GM12873 (cell line): ENCODE measurements at regions not wholly inside any gene's neighbourhood (a gene's known extent, or its start where the extent isn't known, plus 50 kb on each side); places are given as distances from the start of the nearest gene placed in this dataset.

ENCODE experiments used
- TF ChIP-seq, protein P1 (sequence below): IDR thresholded peaks from 2 replicates; pipeline ENCODE4 v1.5.1; 2012; ENCODE audit warnings: low read depth, mild to moderate bottlenecking, moderate library complexity, low read length, control low read depth; ENCODE audit not compliant: insufficient read depth; ENCODE audit errors: missing control alignments

DNA sequence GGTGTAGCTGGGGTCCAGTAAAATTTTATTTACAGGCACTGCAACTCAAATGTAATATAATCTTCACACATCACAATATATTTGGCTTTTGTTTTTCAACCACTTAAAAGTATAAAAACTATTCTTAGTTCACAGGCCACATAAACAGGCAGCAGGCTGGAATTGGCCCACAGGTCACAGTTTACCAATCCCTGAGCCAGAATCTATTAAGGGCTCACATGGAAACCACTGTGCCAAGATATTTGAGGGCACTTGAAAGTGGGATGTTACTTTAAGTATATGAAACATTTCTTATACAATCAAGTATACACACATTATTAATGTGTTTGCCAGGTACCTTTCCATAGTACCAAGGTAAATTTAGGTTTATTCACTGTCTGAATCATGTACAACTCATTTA, 71.9 kb upstream of the PRDX6 start:
- TF ChIP-seq, protein P1, sequence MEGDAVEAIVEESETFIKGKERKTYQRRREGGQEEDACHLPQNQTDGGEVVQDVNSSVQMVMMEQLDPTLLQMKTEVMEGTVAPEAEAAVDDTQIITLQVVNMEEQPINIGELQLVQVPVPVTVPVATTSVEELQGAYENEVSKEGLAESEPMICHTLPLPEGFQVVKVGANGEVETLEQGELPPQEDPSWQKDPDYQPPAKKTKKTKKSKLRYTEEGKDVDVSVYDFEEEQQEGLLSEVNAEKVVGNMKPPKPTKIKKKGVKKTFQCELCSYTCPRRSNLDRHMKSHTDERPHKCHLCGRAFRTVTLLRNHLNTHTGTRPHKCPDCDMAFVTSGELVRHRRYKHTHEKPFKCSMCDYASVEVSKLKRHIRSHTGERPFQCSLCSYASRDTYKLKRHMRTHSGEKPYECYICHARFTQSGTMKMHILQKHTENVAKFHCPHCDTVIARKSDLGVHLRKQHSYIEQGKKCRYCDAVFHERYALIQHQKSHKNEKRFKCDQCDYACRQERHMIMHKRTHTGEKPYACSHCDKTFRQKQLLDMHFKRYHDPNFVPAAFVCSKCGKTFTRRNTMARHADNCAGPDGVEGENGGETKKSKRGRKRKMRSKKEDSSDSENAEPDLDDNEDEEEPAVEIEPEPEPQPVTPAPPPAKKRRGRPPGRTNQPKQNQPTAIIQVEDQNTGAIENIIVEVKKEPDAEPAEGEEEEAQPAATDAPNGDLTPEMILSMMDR = no peak

DNA sequence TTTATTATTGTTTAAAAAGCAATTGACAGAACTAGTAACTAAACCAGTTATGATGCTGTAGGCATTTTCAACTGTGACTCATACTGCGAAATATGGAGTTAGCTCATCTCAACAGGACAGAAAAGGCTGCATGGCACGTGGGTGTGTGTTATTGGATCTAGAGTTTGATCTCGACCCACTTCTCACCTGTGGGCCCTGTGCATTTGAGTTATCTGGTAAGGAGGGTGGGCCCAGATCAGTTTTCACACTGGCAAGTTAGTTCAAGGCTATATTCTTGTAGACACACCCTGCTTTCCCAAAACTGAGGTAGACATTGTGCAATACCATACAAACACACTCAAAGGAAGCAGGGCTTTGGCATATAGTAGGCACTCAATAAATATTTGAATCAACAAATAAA, 71.3 kb upstream of the PRDX6 start:
- TF ChIP-seq, protein P1 = no peak

DNA sequence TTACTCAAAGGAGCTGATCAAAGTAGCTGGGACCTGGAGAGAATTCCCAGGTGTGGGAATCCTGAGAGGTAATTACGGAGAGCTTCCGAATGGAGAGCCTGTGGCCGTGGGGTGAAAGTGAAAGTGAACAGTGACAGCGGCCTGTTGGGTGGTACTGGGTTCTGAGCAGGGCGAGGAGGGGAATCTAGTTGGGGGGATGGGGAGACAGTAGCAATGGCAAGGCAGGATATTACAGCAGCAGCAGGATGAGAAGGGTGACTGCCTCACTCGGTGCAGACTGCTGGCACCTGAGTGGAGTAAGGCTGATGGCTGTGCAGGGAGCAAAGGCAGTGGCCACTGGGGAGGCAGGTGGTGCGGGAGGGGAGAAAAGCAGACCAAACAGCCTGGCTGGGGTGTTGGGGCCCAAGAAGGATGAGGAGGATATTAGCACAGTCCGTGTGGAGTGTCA, 70.3 kb upstream of the PRDX6 start:
- TF ChIP-seq, protein P1 = no peak

DNA sequence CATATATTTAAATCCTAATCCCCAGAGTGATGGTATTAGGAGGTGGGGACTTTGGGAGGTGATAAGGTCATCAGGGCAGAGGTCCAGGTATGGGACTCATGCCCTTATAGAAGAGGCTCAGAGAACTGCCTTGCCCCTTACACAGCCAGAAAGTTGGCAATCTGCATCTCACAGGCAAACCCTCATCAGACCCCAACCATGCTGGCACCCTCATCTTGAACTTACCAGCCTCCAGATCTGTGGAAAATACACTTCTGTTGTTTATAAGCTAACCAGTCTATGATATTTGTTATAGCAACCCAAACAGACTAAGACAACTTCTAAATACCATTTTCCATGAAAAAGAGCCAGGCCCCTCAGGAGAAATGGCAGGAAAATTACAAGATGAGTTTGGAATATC, 69.3 kb upstream of the PRDX6 start:
- TF ChIP-seq, protein P1 = no peak

DNA sequence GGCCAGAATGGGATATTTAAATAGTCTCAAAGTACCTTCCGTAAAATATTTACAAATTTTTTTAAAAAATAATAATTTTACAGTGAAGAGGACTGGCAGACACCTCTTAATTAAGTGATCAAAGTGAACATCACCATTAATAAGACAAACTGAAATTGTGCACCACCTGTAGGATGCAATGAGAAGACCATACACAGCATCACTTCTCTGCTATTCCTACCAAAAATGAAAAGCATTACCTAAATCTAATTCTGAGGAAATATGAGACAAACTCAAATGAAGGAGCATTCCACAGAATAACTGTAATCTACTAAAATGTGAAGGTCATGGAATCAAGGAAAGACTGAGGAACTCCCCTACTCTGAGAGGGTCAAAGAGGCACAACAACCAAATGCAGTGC, 68.2 kb upstream of the PRDX6 start:
- TF ChIP-seq, protein P1 = peak; percentile 10

DNA sequence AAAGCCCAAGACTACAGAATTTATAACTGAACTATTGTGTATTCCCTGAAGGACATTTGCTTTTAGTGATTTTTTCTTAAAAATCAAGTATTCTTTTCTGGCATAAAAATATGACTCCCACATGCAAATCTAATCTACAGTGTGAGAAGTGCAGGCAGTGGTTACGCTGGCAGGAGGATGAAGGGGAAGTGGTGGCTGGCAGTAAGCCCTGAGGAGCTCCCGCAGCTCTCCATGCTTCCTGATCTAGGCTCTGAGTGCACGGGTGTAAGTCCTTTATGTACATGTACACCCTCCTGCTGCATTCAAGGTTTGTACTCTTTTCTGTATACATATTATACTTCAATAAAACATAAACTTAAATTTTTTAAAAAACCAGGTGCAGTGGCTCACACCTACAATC, 67.5 kb upstream of the PRDX6 start:
- TF ChIP-seq, protein P1 = no peak

DNA sequence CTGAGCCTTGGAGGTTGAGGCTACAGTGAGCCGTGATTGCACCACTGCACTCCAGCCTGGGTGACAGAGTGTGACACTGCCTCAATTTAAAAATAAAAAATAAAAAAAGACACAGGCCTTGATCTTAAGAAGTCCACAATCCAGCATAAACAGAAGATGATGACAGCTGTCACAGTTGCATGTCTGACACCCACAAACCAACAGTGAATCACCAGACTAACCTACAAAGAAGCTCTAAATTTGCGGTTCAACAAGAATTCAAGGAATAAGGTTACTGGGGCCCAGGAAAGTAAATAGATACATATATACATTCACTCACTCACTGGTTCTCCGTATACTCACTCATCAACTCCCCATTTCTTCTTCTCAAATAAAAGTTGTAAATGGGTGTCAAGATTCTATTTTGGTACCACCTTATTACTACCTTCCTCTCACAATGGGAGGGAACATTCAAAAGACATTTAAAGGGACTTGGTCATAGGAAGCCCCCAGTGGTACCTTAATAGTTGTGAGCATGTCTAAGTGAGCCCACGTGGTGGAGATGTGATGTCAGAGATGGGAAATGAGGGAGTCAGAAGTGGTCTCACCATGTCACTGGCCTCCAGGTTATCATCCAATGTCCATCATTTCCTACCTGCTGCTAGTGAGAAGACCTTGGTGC, 66.9 kb upstream of the PRDX6 start:
- TF ChIP-seq, protein P1 = no peak
